ENCODE measurements at regions not wholly inside any gene's neighbourhood (a gene's known extent, or its start where the extent isn't known, plus 50 kb on each side); places are given as distances from the start of the nearest gene placed in this dataset.
A peak's percentile ranks its signal among the peaks of the same experiment; 100 is the strongest.

DNA sequence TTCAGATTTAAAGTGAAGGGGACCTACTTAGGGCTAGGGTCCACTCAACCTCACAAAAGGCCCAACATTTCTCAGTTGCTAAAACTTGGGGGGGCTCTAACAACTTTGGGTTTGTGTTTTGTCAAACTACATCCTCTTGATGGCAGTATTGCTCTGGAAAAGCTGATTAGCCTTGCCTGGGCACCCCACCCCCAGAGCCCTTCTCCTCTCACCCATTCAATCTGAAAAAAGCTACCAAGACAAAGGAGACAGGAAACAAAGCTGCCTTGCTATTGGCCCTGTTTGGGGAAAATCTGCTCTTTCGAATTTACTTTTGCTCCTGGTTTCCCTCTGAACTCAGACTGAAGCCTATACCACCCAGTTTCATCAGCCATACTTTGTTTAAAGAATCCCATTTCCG is 195.2 kb upstream of the STK26 start:
- TF ChIP-seq, protein P1, sequence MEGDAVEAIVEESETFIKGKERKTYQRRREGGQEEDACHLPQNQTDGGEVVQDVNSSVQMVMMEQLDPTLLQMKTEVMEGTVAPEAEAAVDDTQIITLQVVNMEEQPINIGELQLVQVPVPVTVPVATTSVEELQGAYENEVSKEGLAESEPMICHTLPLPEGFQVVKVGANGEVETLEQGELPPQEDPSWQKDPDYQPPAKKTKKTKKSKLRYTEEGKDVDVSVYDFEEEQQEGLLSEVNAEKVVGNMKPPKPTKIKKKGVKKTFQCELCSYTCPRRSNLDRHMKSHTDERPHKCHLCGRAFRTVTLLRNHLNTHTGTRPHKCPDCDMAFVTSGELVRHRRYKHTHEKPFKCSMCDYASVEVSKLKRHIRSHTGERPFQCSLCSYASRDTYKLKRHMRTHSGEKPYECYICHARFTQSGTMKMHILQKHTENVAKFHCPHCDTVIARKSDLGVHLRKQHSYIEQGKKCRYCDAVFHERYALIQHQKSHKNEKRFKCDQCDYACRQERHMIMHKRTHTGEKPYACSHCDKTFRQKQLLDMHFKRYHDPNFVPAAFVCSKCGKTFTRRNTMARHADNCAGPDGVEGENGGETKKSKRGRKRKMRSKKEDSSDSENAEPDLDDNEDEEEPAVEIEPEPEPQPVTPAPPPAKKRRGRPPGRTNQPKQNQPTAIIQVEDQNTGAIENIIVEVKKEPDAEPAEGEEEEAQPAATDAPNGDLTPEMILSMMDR (IDR thresholded peaks at IDR 0.05; ENCODE audit: extremely low read depth in 1 of 2, insufficient read depth in 1 of 2, low read depth in 1 of 2, low read length in 2 of 2) = peak in 1 of 2 donors; percentile 4
- TF ChIP-seq, protein P2, sequence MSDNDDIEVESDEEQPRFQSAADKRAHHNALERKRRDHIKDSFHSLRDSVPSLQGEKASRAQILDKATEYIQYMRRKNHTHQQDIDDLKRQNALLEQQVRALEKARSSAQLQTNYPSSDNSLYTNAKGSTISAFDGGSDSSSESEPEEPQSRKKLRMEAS (IDR thresholded peaks at IDR 0.05; ENCODE audit: insufficient read depth, insufficient read length) = no peak

All from endothelial cell of umbilical vein (primary cell).